ENCODE measurements at regions not wholly inside any gene's neighbourhood (a gene's known extent, or its start where the extent isn't known, plus 50 kb on each side); places are given as distances from the start of the nearest gene placed in this dataset.

GRCh38 chr16:59707436-59708226 is 973.5 kb upstream of the GOT2 start:
- ATAC-seq = no peak
- H3K9me3 ChIP-seq = no peaks in the 10 kb centered on the region
- TF ChIP-seq CTCF (IDR thresholded peaks at IDR 0.05 in 4 of 5, conservative IDR thresholded peaks at IDR 0.05 in 1 of 5) (no peak), POLR2A (IDR thresholded peaks at IDR 0.05) (no peak)
- DNase-seq = no peak
- H3K36me3 ChIP-seq = no peaks in the 10 kb centered on the region
- no peak overlapping the region for H3K27ac ChIP-seq
- no peaks in the 10 kb centered on the region for H3K4me1 ChIP-seq
- no peaks in the 10 kb centered on the region for H3K27me3 ChIP-seq
- H3K4me3 ChIP-seq = no peak overlapping the region
- in situ Hi-C loops (cut with MboI; ENCODE audit: low sequenced_read_pairs in 4 of 4) = no loop called here
- intact Hi-C loops (cut with DNase I; ENCODE audit: low total_unique reads) = no loop called here

GRCh38 chr16:59701963-59702930 is 968.1 kb upstream of the GOT2 start:
- DNase-seq (no peak), ATAC-seq (no peak)

GRCh38 chr16:59699786-59700185 is 965.7 kb upstream of the GOT2 start:
- no peaks in the 10 kb centered on the region for H3K27me3 ChIP-seq
- ATAC-seq (no peak), DNase-seq (no peak)
- no peak overlapping the region for H3K27ac ChIP-seq
- H3K36me3 ChIP-seq = no peaks in the 10 kb centered on the region
- in situ Hi-C loops (cut with MboI; ENCODE audit: low sequenced_read_pairs in 4 of 4) = no loop called here
- no peak overlapping the region for H3K4me3 ChIP-seq
- intact Hi-C loops (cut with DNase I; ENCODE audit: low total_unique reads) = no loop called here
- no peaks in the 10 kb centered on the region for H3K4me1 ChIP-seq
- H3K9me3 ChIP-seq = no peaks in the 10 kb centered on the region
- no peak for TF ChIP-seq POLR2A (IDR thresholded peaks at IDR 0.05)
- no peak for TF ChIP-seq CTCF (IDR thresholded peaks at IDR 0.05 in 4 of 5, conservative IDR thresholded peaks at IDR 0.05 in 1 of 5)

More at GRCh38 chr16:59701963-59702930, 968.1 kb upstream of the GOT2 start:
- in situ Hi-C loops (cut with MboI; ENCODE audit: low sequenced_read_pairs in 4 of 4) = no loop called here
- H3K36me3 ChIP-seq = no peaks in the 10 kb centered on the region
- no peaks in the 10 kb centered on the region for H3K4me1 ChIP-seq
- no peak for TF ChIP-seq CTCF (IDR thresholded peaks at IDR 0.05 in 4 of 5, conservative IDR thresholded peaks at IDR 0.05 in 1 of 5)
- no peak for TF ChIP-seq POLR2A (IDR thresholded peaks at IDR 0.05)
- H3K27ac ChIP-seq = no peak overlapping the region
- H3K4me3 ChIP-seq = no peak overlapping the region
- H3K9me3 ChIP-seq = no peaks in the 10 kb centered on the region
- intact Hi-C loops (cut with DNase I; ENCODE audit: low total_unique reads) = no loop called here
- H3K27me3 ChIP-seq = no peaks in the 10 kb centered on the region

- H3K27me3 ChIP-seq = no peaks in the 10 kb centered on the region
- no peaks in the 10 kb centered on the region for H3K36me3 ChIP-seq
- no peak overlapping the region for H3K27ac ChIP-seq
- intact Hi-C loops (cut with DNase I; ENCODE audit: low total_unique reads) = no loop called here
- no peak for DNase-seq
- no peaks in the 10 kb centered on the region for H3K4me1 ChIP-seq
- H3K9me3 ChIP-seq = no peaks in the 10 kb centered on the region
- TF ChIP-seq CTCF (IDR thresholded peaks at IDR 0.05 in 4 of 5, conservative IDR thresholded peaks at IDR 0.05 in 1 of 5) (no peak), POLR2A (IDR thresholded peaks at IDR 0.05) (no peak)
- H3K4me3 ChIP-seq = no peak overlapping the region
- no peak for ATAC-seq
- in situ Hi-C loops (cut with MboI; ENCODE audit: low sequenced_read_pairs in 4 of 4) = no loop called here
Observed at GRCh38 chr16:59698346-59699020, 964.4 kb upstream of the GOT2 start.
